ENCODE measurements at regions not wholly inside any gene's neighbourhood (a gene's known extent, or its start where the extent isn't known, plus 50 kb on each side); places are given as distances from the start of the nearest gene placed in this dataset.

DNA sequence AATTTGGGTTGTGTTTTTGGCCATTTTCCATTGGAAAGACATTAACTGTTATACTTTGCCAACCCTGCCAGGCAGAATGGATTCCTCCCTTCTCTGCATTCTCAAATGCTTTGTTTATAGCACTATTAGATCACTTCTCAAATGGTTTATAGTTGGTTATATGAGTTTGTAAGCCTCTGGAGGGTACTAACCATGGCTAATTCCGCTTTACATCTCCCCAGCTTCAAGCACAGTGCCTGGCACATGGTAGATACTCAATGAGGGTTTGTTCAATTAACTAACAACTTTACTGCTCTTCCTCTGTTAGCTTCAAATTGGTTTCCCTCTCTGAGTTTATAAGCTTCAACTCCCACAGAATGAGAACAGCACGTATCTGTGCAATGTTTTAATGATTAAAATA, 213.5 kb downstream of the SOX11 start:
- TF ChIP-seq, protein P1, sequence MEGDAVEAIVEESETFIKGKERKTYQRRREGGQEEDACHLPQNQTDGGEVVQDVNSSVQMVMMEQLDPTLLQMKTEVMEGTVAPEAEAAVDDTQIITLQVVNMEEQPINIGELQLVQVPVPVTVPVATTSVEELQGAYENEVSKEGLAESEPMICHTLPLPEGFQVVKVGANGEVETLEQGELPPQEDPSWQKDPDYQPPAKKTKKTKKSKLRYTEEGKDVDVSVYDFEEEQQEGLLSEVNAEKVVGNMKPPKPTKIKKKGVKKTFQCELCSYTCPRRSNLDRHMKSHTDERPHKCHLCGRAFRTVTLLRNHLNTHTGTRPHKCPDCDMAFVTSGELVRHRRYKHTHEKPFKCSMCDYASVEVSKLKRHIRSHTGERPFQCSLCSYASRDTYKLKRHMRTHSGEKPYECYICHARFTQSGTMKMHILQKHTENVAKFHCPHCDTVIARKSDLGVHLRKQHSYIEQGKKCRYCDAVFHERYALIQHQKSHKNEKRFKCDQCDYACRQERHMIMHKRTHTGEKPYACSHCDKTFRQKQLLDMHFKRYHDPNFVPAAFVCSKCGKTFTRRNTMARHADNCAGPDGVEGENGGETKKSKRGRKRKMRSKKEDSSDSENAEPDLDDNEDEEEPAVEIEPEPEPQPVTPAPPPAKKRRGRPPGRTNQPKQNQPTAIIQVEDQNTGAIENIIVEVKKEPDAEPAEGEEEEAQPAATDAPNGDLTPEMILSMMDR (IDR thresholded peaks at IDR 0.05), result no peak
- Histone ChIP-seq H3K4me1 (no peaks in the 10 kb centered on the region), H3K36me3 (no peaks in the 10 kb centered on the region), H3K27me3 (no peaks in the 10 kb centered on the region), H3K9me3 (no peaks in the 10 kb centered on the region), H3K27ac (no peak overlapping the region), H3K4me3 (no peak overlapping the region)
- DNase-seq (ENCODE audit: low spot score), result no peak

DNA sequence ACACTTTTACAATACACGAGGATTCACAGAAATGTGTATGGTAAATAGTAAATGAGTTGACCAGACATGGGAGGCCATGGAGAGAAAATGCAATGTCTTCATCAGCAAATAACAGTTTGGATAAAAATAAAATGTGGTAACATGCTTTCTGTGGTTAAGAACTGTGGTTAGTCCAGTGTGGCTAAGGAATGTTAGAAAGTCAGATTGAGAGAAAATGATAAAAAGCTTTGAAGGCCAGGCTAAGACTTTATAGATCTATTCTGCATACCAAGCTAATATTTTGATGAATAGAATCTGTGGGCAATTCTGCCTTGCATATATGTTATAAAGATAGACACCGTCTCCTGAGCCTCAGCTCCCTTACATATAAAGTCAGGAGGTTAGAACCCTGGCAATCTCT, 215.9 kb downstream of the SOX11 start:
- Histone ChIP-seq H3K4me3 (no peak overlapping the region), H3K27me3 (no peaks in the 10 kb centered on the region), H3K4me1 (no peaks in the 10 kb centered on the region), H3K27ac (no peak overlapping the region), H3K9me3 (no peaks in the 10 kb centered on the region), H3K36me3 (no peaks in the 10 kb centered on the region)
- TF ChIP-seq, protein P1 (IDR thresholded peaks at IDR 0.05), result no peak
- no peak for DNase-seq (ENCODE audit: low spot score)

DNA sequence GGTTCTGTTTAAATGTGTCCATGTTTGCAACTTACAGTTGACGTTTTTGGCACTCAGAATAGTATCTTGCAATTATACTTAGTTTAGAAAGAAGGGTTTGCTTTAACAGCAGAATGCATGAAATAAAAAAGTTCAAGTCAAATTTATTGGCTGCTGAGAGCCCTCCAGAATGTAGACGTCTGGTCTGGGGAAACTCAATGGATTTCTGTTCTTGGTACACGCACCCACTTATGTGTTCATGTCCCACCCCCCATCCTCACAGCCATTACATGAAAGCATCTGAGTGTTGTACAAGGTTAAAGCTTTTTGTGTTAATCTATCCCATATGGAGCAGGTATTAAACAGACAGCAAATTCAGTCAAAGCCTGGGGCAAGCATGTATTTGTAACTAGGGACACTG, 219.5 kb downstream of the SOX11 start:
- Histone ChIP-seq H3K9me3 (no peaks in the 10 kb centered on the region), H3K4me3 (no peak overlapping the region), H3K36me3 (no peaks in the 10 kb centered on the region), H3K4me1 (peaks cover 0 to 10% of the 10 kb centered on the region in 2 donors), H3K27me3 (no peaks in the 10 kb centered on the region), H3K27ac (no peak overlapping the region)
- TF ChIP-seq, protein P1 (IDR thresholded peaks at IDR 0.05), result no peak
- DNase-seq (ENCODE audit: low spot score), result no peak

DNA sequence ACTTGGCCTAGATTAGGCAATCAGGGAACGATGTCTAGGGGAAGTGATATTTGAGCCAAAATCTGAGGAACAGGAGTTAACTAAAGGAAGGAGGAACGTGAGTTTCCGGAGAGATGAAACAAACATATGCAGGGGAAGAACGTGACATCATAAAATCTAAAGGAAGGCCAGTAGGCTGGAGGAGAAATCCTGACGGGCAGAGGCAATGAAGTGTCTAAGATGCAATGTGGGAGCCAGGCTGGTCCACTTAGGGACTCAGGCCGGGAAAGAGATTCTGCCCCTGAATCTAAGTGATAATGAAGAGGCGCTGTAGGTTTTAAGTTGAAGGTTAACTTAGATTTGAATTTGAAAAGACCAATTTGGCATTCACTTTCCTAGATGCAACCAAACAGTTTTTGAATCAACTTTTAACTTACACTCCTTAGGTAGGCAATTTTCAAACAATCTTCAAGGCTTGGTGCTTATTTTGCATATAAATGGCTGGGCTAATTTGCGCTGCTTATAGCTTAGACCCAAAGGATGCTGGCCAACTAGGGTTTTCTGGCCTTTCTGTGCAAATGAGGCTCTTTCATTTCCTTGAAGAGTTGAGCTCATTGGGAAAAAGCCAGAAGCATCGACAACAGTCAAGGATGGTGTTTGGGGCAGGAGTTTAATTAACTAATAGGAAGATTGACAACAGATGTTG, 221.7 kb downstream of the SOX11 start:
- Histone ChIP-seq H3K4me3 (no peak overlapping the region), H3K9me3 (no peaks in the 10 kb centered on the region), H3K27me3 (no peaks in the 10 kb centered on the region), H3K36me3 (no peaks in the 10 kb centered on the region), H3K4me1 (peaks cover 0 to 10% of the 10 kb centered on the region in 2 donors), H3K27ac (peak overlapping the region in 1 of 2 donors; percentile 84)
- no peak for DNase-seq (ENCODE audit: low spot score)
- TF ChIP-seq, protein P1 (IDR thresholded peaks at IDR 0.05), result no peak

DNA sequence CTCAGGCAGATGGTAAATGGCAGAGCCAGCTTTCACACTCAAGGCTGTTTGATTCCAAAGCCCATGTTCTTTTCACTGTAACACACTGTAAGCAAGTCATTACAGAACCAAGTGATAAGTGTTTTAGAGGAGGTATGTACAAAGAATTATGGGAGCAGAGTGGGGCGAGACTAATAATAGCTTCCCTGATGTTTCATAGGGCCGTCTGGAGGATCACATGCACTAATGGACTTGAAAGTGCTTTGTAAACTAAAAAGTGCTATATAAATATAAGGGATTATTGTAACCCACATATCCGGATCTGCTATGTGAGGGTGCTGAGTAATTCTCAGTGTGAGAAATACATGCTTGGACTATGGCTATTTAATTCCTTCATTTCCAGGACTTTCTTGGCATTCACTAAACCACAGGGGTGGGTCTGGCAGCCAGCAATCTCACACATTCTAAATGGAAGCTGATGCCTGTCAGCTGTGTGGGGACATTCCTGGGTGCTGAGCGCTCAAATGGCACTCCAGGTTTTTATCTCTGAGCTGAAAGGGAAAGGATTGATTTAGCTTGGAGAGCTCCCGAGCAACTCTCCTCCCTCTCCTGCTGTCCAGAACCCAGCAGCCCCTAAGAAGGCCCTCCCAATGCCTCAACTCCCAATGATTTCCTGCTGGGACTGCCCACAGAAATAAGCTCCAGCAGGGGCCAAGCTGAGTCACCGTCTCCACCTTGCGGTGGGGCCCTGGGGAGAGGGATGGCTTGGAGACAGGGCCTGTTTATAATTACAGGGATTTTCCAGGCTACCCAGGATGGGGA, 222.8 kb downstream of the SOX11 start:
- no peak for DNase-seq (ENCODE audit: low spot score)

More for the DNA sequence above, 222.8 kb downstream of the SOX11 start:
- no peaks in the 10 kb centered on the region for H3K27me3 ChIP-seq
- H3K9me3 ChIP-seq, result no peaks in the 10 kb centered on the region
- TF ChIP-seq, protein P1 (IDR thresholded peaks at IDR 0.05), result no peak
- H3K27ac ChIP-seq, result peak overlapping the region; percentile 69 to 84
- peaks cover 0 to 10% of the 10 kb centered on the region in 2 donors for H3K4me1 ChIP-seq
- H3K36me3 ChIP-seq, result no peaks in the 10 kb centered on the region
- H3K4me3 ChIP-seq, result no peak overlapping the region

Measured in right atrium auricular region (tissue), 2 donors.